HG02678 (cell line): ENCODE measurements at regions not wholly inside any gene's neighbourhood (a gene's known extent, or its start where the extent isn't known, plus 50 kb on each side); places are given as distances from the start of the nearest gene placed in this dataset.

Experiments
- ATAC-seq: cut with Tn5 transposase; IDR thresholded peaks from one replicate; pipeline ENCODE4 v1.9.1; 2021; ENCODE audit warnings: mild to moderate bottlenecking, moderate library complexity; ENCODE audit not compliant: unreplicated experiment

DNA sequence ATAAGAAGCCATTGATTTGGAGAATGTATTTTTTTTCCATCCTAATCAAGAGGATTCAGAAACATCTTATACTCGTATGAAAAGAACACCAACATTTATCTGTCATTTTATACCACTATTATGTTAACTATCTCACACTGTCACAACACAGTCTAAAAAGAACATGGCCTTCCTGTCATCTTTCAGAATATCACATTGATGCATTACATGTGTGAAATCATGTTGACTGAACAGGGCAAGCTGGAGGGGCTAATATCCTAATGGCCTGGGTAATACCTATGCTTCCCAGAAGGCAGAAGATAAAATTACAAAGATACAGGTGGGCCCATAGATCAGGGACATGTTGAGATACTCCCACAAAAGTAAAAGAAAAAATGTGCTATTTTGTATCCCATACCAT is 611.7 kb downstream of the STIM2 start:
- ATAC-seq, result no peak

DNA sequence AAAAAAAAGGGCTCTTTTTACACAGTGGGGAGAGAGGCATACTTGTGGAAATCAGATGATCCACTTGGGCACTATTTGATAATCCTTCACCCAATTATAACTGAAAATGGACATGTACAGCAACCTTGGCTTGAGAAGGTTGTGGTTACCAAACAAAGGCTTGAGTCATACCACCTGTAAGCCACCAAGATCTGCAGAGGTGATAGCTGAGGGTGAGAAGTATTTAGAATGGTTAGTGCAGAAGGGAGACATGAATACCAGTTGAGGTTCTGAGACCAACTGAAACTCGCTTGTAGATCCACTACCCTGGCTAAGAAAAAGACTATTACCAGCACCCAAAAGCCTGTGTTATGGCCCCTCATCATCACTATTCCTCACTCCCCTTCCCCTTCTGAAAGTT is 614.0 kb downstream of the STIM2 start:
- no peak for ATAC-seq

DNA sequence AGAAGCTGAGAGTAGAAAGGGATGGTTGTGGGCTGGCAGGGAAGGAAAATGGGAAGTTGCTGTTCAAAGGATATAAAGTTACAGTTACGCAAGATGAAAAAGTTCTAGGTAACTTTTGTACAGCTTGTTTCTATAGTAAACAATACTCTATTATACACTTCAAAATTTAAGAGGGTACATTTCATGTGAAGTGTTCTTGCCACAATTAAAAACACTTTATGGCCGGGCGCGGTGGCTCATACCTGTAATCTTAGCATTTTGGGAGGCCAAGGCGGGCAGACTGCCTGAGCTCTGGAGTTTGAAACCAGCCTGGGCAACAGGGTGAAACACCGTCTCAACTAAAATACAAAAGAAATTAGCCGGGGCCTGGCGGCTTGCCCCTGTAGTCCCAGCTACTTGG is 623.6 kb downstream of the STIM2 start:
- no peak for ATAC-seq

DNA sequence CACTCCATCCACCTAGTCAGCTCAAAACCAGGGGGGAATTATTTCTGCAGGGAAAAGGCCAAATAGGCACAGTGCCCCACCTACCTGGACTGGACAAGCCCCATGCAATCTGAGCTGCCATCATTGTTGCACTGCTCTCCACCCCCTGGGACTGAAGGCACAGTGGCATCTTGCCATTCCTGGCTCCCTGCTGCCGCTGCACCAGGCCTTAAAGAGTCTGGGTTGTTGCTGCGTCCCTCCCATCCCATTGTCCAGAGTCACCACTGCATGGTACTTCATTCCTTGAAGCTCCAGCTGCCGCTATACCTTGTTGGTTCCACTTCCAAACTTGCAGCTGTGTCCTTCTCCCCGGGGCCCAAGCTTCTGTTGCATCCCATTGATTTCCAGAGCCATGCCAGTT is 629.7 kb downstream of the STIM2 start:
- ATAC-seq, result no peak

DNA sequence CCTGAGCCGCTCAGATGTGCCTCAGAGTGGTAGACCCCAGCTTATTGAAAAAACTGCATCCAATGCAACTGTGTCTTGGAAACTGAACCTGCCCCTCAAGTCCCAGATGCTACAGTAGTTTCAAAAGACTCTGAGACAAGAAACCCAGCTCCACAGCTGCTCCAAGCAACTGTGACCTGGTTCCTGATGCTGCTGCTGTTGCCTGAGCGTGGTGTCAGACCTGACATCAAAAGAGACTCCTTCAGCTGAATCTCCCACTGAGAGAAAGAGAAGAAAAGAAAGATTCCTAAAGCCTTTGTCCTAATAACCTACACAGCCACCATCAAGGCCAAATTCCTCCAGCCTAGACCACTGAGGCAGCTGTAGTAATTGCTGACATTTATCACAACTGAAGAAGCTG is 630.1 kb downstream of the STIM2 start:
- ATAC-seq, result no peak

DNA sequence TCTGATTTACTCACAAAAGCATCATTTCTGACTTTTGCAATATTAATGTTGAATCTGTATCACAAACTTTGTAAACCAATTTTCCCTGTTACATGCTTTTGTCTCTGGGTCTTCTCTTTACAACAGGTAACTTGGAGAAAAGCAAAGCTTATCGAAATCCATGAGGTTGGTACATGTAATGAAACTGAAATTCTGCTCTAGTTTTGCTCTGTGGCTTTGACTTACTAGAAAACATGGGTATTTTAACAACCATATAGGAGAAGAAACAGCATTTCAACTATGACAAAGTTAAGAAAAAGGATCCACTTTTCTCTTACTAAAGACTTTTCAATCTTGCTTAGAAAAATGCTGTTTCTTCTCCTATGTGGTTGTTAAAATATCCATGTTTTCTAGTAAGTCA is 645.8 kb downstream of the STIM2 start:
- no peak for ATAC-seq

DNA sequence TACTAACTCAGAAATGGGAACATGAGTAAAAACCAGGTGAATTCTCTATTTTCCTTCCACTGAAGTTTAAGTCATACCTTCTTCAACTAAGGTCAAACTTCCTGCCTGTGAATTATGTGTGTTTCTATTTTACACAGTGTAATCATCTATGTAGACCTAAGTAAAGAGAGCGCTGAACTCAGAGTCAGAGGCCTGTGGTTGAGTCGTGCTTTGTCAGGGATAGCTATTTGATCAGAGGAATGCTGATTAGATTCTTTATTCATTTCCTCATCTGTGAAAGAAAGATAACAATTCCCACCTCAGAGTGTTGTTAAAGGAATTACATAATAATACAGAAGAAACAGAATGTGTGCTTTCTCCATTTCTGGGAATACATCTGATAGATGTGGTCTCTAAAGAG is 654.1 kb downstream of the STIM2 start:
- no peak for ATAC-seq

DNA sequence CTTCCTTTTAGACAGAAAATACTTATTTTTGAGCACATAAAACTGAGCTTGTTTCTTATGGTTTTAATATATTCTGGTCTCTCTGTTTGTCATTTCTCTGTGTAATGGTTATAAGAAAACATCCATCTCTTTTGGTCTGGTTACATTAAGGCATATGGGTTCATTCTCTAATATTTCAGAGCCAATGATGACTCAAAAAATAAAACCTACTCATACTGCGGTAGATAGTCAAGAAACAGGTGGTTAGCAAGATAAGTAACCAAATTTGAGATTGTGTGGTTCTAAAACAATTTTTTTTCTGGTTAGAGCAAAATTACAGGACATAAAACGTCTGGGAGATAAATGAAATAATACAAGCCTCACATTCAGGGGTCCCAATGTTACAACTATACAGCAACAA is 654.5 kb downstream of the STIM2 start:
- ATAC-seq, result no peak

DNA sequence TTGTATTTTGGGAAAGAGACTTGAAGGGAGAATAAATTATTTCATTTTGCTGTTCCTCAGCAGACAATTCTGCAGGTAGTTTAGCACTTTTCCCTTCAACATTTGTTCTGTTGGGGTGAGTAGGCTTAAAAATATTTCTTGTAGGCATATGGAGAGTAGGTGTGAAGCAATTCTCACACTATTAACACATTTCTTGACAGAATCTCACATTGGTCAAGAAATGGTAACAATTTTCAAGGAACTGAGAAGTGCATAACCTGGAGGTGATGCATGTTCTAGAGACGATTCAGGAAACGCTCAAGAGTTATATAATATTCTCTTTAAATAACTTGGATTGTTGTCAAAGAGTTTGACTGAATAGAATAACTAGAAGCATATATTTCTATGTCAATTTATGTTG is 658.2 kb downstream of the STIM2 start:
- ATAC-seq, result no peak

DNA sequence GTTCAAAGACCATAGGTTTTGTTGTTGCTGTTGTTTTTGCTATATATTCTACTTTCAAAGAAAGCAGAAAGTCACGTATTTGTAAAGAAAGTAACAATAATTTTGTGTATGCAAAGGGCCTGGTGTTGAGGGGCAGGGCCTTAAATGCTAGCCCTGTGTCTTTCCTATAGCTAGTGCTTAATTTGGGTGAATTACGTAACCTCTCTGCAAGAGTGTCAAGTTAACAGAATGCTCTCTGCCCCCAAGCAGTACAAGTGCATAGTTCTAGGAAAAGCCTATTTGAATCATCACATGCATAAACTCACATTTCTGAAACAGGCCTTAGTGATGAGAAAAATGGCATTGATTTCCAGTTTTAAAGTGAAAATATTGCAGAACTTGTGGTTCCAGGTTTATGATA is 663.6 kb downstream of the STIM2 start:
- no peak for ATAC-seq

DNA sequence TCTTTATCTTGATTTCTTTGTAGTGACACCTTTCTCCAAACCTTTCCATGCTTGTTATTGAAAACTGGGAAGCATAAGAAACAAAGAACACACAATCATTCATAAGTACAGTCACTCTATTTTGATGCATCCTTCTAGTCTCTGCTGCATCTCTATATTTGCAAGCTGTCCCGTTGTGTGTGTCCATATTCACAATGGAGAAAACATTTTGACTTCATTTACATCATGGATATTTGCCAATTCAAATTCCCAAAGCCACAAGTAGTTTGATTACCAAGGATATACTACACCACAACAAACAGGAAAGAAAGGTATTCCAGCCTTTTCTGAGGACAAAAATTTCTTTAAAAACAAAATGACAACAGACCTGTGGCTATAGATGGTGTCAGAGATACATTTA is 673.8 kb downstream of the STIM2 start:
- no peak for ATAC-seq

DNA sequence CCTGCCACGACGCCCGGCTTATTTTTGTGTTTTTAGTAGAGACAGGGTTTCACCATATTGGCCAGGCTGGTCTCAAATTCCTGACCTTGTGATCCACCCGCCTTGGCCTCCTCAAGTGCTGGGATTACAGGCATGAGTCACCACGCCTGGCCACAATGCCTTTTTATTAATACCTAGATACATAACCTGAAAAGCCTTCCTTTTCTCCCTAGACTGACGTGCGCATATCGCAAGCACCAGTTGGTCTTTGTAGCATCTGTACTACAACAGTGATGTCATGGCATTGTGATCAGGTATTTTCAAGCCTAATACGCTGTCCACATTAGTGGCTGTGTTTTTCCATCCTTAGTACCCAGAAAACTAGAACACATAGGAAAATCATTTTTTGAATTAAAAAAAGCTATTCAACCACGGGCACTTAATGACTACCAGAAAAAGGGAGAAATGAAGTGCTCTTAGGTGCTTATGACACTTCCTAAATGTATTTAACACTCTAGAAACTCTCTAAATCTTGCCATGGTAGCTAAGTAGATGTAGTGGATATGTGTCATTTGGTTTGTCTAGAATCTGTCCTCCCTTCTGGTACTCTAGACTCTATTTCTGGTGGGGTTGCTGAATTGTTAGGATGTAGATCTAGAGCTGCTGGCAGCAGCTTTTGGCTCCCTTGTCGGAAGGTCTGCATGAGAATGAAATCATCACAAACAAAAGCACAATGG is 707.8 kb downstream of the STIM2 start:
- ATAC-seq, result no peak

DNA sequence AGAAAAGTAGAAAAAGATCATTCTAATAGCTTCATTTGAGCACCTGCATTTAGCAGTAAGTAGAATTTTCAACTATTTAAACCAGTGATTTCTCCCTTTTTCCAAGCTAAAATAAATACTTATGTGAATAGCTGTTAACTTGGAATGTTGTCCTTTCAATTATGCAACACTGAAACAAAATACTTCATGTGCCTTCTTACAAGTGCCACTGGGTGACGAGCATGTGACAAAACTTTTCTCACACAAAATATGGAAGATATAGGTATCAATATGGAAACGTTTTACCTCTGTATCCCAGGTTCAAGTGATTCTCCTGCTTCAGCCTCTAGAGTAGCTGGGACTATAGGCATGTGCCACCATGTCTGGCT is 708.3 kb downstream of the STIM2 start:
- no peak for ATAC-seq

DNA sequence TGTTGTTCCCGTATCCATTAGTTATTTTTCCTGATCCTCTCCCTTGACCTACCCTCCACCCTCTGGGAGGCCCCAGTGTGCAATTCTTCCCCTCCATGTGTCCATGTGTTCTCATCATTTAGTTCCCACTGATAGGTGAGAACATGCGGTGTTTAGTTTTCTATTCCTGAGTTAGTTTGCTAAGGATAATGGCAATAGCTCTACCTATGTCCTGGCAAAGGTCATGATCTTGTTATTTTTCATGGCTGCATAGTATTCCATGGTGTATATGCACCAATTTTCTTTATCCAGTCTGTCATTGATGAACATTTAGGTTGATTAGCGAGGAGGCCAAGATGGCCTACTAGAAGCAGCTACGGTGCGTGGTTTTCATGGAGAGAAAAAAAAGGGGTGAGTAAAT is 714.1 kb downstream of the STIM2 start:
- no peak for ATAC-seq

DNA sequence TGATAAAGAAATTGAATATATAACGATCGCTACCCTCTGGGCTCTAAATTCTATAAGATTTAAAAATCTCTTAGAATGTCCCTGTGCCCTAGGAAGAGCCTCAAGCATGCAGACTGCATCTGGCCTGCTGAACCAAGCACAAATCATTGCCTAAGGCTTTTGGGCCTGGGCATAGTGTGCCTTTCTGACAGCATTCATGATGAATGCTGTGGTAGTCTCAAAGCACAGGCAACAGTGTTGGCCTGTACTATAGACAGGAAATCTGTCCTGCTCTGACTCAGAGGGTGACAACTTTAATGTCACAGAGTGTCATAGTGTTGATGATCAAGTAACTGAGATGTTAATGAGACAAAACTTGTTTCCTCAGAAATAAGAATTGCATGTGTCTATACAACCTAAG is 717.3 kb downstream of the STIM2 start:
- no peak for ATAC-seq

DNA sequence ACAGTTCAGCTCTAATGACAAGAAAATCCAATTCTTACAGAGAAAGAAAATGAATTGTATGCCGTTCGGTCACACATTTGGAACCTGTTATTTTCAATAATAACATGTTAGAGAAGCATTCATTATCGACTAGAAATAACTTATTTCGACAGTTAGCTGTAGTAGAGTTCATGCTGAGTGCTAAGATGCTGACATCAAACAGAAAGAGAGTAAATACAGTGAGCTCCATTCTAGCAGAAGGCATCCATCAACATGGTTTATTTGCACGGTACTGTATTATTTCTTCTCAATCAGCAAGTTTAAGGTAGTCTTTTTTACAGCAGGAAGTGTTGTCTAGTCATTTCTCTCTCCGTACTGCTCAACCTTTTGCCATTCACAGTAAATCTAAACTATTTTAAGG is 732.1 kb downstream of the STIM2 start:
- ATAC-seq, result no peak

DNA sequence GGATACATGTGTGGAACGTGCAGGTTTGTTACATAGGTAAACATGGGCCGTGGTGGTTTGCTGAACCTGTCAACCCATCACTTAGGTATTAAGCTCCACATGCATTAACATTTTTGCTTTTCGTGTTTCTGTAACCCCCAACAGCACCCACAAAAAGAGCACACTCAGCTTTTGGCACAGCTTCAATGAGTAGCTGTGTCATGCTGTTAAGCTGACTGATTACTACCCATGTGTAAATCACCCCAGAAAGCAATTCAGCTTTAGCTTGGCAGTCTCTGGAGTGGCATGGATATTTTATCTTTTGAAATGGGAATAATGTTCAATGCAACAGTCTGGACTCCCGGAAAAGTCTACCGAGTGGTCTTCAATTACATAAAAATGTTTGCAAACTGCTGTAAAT is 734.3 kb downstream of the STIM2 start:
- ATAC-seq, result no peak

DNA sequence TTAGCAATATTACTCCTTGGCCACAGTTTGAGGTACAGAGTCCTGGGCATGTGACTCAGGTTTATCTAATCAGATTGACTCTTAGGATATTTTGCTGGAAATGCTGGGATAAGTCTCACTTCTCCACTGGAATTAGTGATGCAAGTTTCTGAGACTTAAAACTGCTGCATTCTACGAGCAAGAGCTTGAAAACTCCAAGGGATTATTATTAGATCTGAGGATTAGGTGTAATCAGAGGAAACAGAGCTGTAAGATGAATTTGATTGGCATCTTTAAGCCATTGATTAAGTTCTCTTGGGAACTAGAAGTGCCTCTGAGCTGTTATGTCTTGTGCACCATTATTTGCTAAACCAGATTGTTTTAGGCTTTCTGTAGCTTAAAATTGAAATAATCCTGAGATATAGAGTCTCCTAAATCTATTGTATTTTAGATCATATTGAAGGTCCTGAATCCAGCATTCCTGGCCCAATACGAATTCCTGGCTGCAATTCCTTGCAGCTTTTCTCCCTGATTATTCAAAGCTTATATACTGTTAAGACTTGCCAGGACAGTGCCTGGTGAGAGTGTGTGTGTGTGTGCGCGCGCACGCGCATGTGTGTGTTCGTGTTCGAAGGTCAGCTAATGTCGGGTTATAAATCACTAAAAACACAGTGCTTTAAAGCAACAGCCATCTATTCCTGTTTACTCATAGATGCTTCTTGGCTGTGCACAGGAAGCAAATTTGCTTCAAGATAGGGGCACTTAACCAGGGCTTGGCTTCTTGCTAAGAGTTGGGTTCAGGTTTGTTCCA is 735.1 kb downstream of the STIM2 start:
- ATAC-seq, result no peak

DNA sequence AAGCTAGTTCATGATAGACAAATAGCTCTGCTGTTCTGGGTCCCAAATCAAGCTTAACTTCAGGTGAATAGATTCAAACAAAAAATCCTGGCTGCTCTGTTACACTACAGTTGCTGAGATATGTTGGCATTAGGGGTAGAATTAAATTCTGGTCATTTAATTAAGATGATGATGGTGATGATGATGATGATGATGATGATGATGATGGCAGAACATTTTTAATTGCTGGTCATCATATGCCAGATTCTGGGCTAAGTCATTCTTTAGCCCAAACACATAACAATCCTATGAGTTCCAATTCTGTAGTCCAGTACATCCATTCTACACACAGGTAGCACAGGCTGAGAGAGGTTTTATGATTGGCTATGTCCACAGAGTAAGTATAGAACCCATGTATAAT is 741.5 kb downstream of the STIM2 start:
- ATAC-seq, result no peak

DNA sequence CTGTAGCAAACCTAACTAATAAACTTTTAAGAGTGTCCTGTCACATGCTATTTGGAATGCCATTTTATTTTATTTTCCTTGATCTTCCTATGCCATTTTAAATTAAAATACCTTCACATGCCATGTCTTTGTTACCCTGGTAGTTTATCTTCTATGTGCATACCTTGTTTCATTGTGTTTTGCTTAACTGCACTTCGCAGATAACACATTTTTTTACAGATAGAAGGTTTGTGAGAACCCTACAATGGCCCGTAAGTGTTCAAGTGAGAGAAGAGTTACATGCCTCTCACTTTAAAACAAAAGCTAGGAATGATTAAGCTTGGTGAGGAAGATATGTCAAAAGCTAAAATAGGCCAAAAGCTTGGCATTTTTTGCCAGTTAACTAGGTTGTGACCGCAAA is 744.1 kb downstream of the STIM2 start:
- no peak for ATAC-seq

DNA sequence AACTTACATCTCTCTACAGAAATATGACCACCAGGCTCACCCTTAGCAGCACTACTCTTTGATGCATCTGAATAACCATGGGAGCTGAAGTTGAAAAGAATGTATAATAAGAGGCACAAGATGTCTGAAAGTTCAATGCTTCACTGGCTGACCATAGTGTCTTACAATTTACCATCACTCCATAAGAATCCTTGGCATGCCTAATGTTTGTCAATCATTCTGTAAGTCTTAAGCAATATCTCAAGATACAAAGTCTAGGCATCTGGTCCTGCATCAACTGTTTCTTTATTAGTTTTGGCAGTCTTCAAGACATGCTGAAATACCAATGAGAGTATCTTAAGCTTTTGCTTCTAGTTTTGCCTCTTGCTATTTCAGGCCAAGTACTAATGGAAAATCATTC is 755.5 kb downstream of the STIM2 start:
- ATAC-seq, result no peak

DNA sequence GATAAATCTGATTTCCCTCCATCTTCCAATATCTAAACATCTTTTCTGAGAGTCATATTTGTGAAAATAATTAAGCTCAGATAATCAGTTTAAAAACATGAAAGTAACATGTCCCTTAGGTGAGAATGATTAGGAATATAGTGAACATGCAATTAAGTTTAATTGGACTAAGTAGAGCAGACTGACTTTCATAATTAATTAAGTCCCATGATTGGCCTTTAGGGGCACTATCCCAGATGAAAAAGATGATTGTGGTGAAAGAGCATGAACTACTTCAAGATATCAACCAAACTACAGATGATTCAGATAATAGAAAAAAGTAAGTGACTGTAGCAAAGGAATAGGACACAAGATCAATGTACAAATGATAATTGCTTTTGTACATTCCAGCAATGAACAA is 758.8 kb downstream of the STIM2 start:
- ATAC-seq, result no peak

DNA sequence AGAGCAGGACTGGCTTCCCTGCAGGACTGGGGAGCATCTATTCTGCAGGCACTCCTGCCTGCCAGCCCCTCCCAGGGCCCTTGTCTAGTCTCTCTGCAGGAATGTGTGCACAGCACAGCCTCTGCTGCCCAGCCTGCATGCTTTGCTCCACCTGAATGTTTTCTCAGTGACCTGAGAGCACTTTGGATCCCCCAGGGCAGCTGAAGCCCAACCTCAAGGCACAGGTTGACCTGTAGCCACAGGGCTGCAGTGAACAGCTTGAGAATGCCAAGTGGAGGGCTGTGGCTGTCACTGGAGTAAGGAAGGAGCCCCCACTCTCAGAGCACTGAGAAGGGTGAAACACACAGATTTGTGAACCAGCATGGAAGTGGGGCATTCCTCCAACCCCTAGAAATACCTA is 760.2 kb downstream of the STIM2 start:
- no peak for ATAC-seq
